ENCODE measurements at regions not wholly inside any gene's neighbourhood (a gene's known extent, or its start where the extent isn't known, plus 50 kb on each side); places are given as distances from the start of the nearest gene placed in this dataset.
"Not testable (repeated sequence)": the region's sequence is repeated elsewhere in the genome, so short reads cannot be mapped to it uniquely, and the experiment has no call there.

DNA sequence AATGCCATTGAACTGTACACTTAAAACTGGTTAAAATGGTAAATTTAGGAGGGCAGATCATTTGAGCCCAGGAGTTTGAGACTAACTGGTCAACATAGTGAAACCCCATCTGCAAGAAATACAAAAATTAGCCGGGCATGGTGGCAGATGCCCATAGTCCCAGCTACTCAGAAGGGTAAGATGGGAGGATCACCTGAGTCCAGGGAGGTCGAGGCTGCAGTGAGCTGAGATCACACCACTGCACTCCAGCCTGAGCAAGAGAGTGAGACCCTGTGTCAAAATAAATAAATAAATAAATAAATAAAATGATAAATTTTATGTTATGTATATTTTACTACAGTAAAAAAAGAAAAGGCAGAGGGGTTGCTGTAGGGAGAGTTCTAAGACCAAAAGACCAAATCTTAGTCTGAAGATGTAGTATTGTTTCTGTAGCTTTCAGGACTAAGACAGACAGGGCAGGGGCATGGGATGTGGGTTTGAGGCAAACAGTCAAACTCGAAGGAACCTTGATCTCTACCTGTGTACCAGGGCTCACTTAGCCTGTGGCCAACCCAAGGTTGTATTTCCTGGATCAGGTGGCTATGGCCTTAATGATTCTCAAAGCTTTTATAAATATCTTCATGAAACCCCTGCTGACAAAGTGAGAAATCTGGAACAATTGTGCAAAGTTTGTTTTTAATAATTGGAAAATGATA, 316.7 kb downstream of the CYRIA start:
- Histone ChIP-seq H3K36me3 (ENCODE audit: low read depth) (no peaks in the 10 kb centered on the region), H3K4me3 (ENCODE audit: severe bottlenecking) (no peak overlapping the region), H3K27ac (ENCODE audit: poor library complexity, severe bottlenecking) (no peak overlapping the region), H3K9me3 (ENCODE audit: severe bottlenecking) (no peaks in the 10 kb centered on the region), H3K27me3 (ENCODE audit: insufficient read depth, poor library complexity, severe bottlenecking) (no peaks in the 10 kb centered on the region), H3K4me1 (ENCODE audit: insufficient read depth, poor library complexity, severe bottlenecking) (no peaks in the 10 kb centered on the region)
- TF ChIP-seq, protein P1, sequence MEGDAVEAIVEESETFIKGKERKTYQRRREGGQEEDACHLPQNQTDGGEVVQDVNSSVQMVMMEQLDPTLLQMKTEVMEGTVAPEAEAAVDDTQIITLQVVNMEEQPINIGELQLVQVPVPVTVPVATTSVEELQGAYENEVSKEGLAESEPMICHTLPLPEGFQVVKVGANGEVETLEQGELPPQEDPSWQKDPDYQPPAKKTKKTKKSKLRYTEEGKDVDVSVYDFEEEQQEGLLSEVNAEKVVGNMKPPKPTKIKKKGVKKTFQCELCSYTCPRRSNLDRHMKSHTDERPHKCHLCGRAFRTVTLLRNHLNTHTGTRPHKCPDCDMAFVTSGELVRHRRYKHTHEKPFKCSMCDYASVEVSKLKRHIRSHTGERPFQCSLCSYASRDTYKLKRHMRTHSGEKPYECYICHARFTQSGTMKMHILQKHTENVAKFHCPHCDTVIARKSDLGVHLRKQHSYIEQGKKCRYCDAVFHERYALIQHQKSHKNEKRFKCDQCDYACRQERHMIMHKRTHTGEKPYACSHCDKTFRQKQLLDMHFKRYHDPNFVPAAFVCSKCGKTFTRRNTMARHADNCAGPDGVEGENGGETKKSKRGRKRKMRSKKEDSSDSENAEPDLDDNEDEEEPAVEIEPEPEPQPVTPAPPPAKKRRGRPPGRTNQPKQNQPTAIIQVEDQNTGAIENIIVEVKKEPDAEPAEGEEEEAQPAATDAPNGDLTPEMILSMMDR (IDR thresholded peaks at IDR 0.05; ENCODE audit: poor library complexity, severe bottlenecking), result no peak
- no peak for ATAC-seq (ENCODE audit: low read depth)
- DNase-seq (ENCODE audit: low spot score), result no peak

DNA sequence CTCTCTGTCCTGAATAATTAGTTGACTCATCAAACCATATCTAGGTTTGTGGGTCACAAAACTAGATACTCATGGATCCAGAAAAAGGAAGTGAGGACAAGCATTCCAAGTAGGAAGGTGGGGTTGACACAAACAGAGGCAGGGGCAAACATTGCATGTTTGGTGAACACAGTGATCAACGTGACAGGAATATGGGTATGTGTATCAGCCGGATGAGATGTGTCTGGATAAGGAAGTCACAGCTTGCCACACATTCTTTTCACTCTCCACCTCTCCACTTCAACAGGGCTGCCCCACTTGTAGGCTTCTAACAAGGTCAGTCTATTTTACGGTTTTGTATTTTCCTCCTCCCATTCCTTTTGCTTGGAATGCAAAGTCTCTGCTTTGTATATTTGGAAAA, 319.0 kb downstream of the CYRIA start:
- Histone ChIP-seq H3K27me3 (ENCODE audit: insufficient read depth, poor library complexity, severe bottlenecking) (no peaks in the 10 kb centered on the region), H3K4me3 (ENCODE audit: severe bottlenecking) (no peak overlapping the region), H3K27ac (ENCODE audit: poor library complexity, severe bottlenecking) (no peak overlapping the region), H3K4me1 (ENCODE audit: insufficient read depth, poor library complexity, severe bottlenecking) (no peaks in the 10 kb centered on the region), H3K9me3 (ENCODE audit: severe bottlenecking) (no peaks in the 10 kb centered on the region), H3K36me3 (ENCODE audit: low read depth) (no peaks in the 10 kb centered on the region)
- TF ChIP-seq, protein P1 (IDR thresholded peaks at IDR 0.05; ENCODE audit: poor library complexity, severe bottlenecking), result no peak
- no peak for ATAC-seq (ENCODE audit: low read depth)
- DNase-seq (ENCODE audit: low spot score), result no peak

GRCh38 chr2:16345231-16345630, 320.4 kb downstream of the CYRIA start:
- ATAC-seq (ENCODE audit: low read depth); H3K4me3 ChIP-seq (ENCODE audit: severe bottlenecking); H3K9me3 ChIP-seq (ENCODE audit: severe bottlenecking); H3K27ac ChIP-seq (ENCODE audit: poor library complexity, severe bottlenecking); H3K4me1 ChIP-seq (ENCODE audit: insufficient read depth, poor library complexity, severe bottlenecking); H3K27me3 ChIP-seq (ENCODE audit: insufficient read depth, poor library complexity, severe bottlenecking); H3K36me3 ChIP-seq (ENCODE audit: low read depth); DNase-seq (ENCODE audit: low spot score): not testable (repeated sequence)

DNA sequence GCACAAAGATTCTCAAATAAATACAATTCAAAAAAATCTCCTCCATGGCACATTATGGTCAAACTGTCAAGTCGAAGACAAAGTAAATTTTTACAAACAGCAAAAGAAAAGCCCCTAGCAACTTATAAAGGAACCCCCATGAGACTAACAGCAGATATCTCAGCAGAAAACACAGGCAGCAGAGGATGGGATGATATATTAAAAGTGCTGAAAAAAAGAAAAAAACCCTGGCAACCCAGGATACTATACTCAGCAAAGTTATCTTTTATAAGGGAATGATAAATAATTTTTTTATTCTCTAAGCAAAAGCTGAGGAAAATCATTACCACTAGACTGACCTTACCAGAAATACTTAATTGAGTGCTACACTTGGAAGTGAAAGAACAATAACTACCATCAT, 326.4 kb downstream of the CYRIA start:
- DNase-seq (ENCODE audit: low spot score) (no peak), ATAC-seq (ENCODE audit: low read depth) (no peak)

DNA sequence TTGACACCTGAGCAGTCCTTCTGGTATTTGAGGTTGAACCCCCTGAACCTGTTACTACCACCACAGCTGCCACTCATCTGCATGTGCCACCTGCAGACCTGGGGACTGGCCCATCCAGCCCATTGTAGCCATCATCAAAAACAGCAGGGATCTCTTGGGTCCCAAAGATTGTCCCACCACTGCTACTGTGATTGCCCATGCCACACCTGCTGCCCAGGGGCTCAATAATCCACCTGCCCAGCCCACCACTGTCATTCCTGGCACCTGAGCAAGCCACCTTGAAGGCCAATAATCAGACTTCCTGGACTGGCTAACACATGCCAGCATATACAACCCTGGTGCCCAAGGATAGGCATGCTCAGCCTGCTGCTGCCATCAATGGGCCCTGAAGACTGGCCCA, 327.6 kb downstream of the CYRIA start:
- no peak for ATAC-seq (ENCODE audit: low read depth)
- Histone ChIP-seq H3K27ac (ENCODE audit: poor library complexity, severe bottlenecking) (no peak overlapping the region), H3K27me3 (ENCODE audit: insufficient read depth, poor library complexity, severe bottlenecking) (no peaks in the 10 kb centered on the region), H3K4me3 (ENCODE audit: severe bottlenecking) (no peak overlapping the region), H3K36me3 (ENCODE audit: low read depth) (no peaks in the 10 kb centered on the region), H3K4me1 (ENCODE audit: insufficient read depth, poor library complexity, severe bottlenecking) (no peaks in the 10 kb centered on the region), H3K9me3 (ENCODE audit: severe bottlenecking) (no peaks in the 10 kb centered on the region)
- DNase-seq (ENCODE audit: low spot score), result no peak
- TF ChIP-seq, protein P1 (IDR thresholded peaks at IDR 0.05; ENCODE audit: poor library complexity, severe bottlenecking), result no peak

More for the DNA sequence above, 326.4 kb downstream of the CYRIA start:
- no peaks in the 10 kb centered on the region for H3K4me1 ChIP-seq (ENCODE audit: insufficient read depth, poor library complexity, severe bottlenecking)
- H3K27me3 ChIP-seq (ENCODE audit: insufficient read depth, poor library complexity, severe bottlenecking), result no peaks in the 10 kb centered on the region
- TF ChIP-seq, protein P1 (IDR thresholded peaks at IDR 0.05; ENCODE audit: poor library complexity, severe bottlenecking), result no peak
- H3K36me3 ChIP-seq (ENCODE audit: low read depth), result no peaks in the 10 kb centered on the region
- H3K9me3 ChIP-seq (ENCODE audit: severe bottlenecking), result no peaks in the 10 kb centered on the region
- no peak overlapping the region for H3K4me3 ChIP-seq (ENCODE audit: severe bottlenecking)
- no peak overlapping the region for H3K27ac ChIP-seq (ENCODE audit: poor library complexity, severe bottlenecking)

Data from RWPE2 (cell line).